ENCODE measurements at regions not wholly inside any gene's neighbourhood (a gene's known extent, or its start where the extent isn't known, plus 50 kb on each side); places are given as distances from the start of the nearest gene placed in this dataset.

GRCh38 chr15:95536638-95537037 lies 793.9 kb upstream of the NR2F2 start:
- DNase-seq = no peak

- DNase-seq = no peak
These were observed 791.8 kb upstream of the NR2F2 start for GRCh38 chr15:95538693-95539092.

GRCh38 chr15:95541301-95541700 lies 789.2 kb upstream of the NR2F2 start:
- DNase-seq = no peak

GRCh38 chr15:95549168-95549738 lies 781.2 kb upstream of the NR2F2 start:
- no peak for DNase-seq

GRCh38 chr15:95550702-95551101 lies 779.8 kb upstream of the NR2F2 start:
- no peak for DNase-seq

- DNase-seq = no peak
These were observed 774.3 kb upstream of the NR2F2 start for GRCh38 chr15:95556225-95556624.

- DNase-seq = no peak
These were observed 773.7 kb upstream of the NR2F2 start for GRCh38 chr15:95556866-95557225.

- no peak for DNase-seq
These were observed 773.1 kb upstream of the NR2F2 start for GRCh38 chr15:95557226-95558046.

- DNase-seq = no peak
These were observed 772.4 kb upstream of the NR2F2 start for GRCh38 chr15:95558131-95558530.

GRCh38 chr15:95558916-95559315 lies 771.6 kb upstream of the NR2F2 start:
- DNase-seq = no peak

GRCh38 chr15:95559875-95560394 lies 770.6 kb upstream of the NR2F2 start:
- no peak for DNase-seq

- no peak for DNase-seq
These were observed 769.0 kb upstream of the NR2F2 start for GRCh38 chr15:95561463-95561862.

GRCh38 chr15:95563634-95564033 lies 766.9 kb upstream of the NR2F2 start:
- DNase-seq = no peak

- no peak for DNase-seq
These were observed 765.4 kb upstream of the NR2F2 start for GRCh38 chr15:95565016-95565600.

- DNase-seq = no peak
These were observed 764.8 kb upstream of the NR2F2 start for GRCh38 chr15:95565690-95566089.

GRCh38 chr15:95567686-95568085 lies 762.8 kb upstream of the NR2F2 start:
- DNase-seq = no peak

GRCh38 chr15:95574053-95574452 lies 756.4 kb upstream of the NR2F2 start:
- DNase-seq = no peak

GRCh38 chr15:95577927-95578326 lies 752.6 kb upstream of the NR2F2 start:
- DNase-seq = no peak

GRCh38 chr15:95580121-95580520 lies 750.4 kb upstream of the NR2F2 start:
- DNase-seq = no peak

- DNase-seq = no peak
These were observed 748.9 kb upstream of the NR2F2 start for GRCh38 chr15:95581595-95581994.

- no peak for DNase-seq
These were observed 746.4 kb upstream of the NR2F2 start for GRCh38 chr15:95584088-95584487.

- no peak for DNase-seq
These were observed 742.4 kb upstream of the NR2F2 start for GRCh38 chr15:95588056-95588455.

- no peak for DNase-seq
These were observed 739.9 kb upstream of the NR2F2 start for GRCh38 chr15:95590533-95591044.

GRCh38 chr15:95591270-95591669 lies 739.2 kb upstream of the NR2F2 start:
- DNase-seq = no peak
